HFF-Myc (cell line): ENCODE measurements at regions not wholly inside any gene's neighbourhood (a gene's known extent, or its start where the extent isn't known, plus 50 kb on each side); places are given as distances from the start of the nearest gene placed in this dataset.

Experiments
- DNase-seq: peaks from one replicate; pipeline ENCODE4 v3.0.0-alpha.2; 2011; ENCODE audit warnings: low read depth; ENCODE audit errors: extremely low read depth
- H3K4me3 ChIP-seq: replicated peaks from 2 replicates; pipeline ENCODE4 v1.5.1; 2011; ENCODE audit warnings: low read depth, mild to moderate bottlenecking, control low read depth, low read length
- CTCF ChIP-seq: IDR thresholded peaks from 2 replicates; pipeline ENCODE4 v1.5.1; 2012; ENCODE audit warnings: mild to moderate bottlenecking, low read depth, low read length, control low read depth; ENCODE audit errors: missing control alignments

- no peak for TF ChIP-seq CTCF
- no peak for DNase-seq
- no peak overlapping the region for H3K4me3 ChIP-seq
Measured at GRCh38 chr2:2657121-2657962, 326.3 kb upstream of the MYT1L start.

DNA sequence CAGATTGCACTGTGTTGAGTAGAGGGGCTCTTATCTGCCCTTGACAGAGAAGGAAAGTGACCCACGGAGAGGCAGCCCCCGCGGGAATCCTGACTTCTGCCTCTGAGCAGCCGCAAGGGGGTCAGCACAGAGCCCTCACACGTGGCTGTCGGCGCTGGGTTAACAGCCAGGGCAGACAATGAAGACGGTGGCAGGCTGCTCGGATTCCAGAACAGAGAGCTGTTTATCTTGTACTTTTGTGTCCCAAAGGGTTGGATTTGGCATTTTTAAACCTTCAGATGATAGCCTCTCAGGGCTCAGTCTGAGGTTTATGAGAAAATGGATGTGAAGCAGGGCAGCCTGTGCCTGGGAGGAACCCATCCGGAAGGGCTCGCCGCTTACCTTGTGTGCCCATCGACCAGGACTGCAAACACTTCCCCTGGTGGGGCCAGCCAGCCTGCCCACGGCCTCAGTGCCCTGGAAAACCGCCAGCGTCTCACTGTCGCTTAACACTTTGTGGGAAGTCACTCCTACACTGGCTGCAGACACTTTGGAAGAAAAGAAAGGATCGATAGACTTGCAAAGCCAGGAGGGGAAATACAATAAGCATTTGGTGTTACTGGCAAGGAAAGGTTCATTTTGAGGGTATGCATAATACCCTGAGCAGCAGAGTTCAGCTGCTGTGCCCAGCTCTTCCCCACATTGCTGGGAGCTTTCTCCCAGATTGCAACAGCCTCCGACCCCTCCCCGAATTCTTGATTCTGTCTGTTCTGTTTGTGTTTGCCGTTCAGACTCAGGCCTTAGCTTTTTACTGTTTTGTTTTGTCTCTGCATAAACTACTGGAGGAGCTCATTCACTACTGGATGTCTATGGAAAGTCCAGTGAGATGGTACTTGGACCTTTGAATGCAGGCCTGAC, 325.3 kb upstream of the MYT1L start:
- DNase-seq, result no peak
- TF ChIP-seq CTCF, result no peak
- no peak overlapping the region for H3K4me3 ChIP-seq

- no peak for TF ChIP-seq CTCF
- H3K4me3 ChIP-seq, result no peak overlapping the region
- DNase-seq, result no peak
Measured at GRCh38 chr2:2655453-2656114, 324.5 kb upstream of the MYT1L start.

DNA sequence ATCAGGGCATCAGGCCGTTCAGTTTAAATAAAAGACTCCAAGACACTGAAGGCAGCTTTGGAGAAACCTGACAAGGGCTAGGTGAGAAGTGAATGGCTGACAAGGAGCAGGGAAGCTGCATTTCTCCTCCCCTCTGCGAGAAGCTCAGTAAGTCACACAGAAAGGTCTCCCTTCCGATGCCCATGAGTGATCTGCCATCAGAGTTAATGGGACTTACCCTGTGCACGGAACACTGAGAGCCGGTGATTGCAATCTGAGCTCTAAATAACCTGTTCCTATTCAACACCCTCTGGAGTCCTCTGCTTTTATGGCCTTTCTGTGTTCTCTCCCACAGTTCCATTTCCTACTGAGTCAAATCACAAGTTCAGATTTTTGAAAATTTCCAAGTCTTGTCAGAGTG, 322.2 kb upstream of the MYT1L start:
- no peak for TF ChIP-seq CTCF
- H3K4me3 ChIP-seq, result no peak overlapping the region
- DNase-seq, result no peak

GRCh38 chr2:2650608-2651375, 319.7 kb upstream of the MYT1L start:
- DNase-seq, result no peak
- no peak for TF ChIP-seq CTCF
- no peak overlapping the region for H3K4me3 ChIP-seq
